SK-N-SH (cell line): ENCODE measurements at regions not wholly inside any gene's neighbourhood (a gene's known extent, or its start where the extent isn't known, plus 50 kb on each side); places are given as distances from the start of the nearest gene placed in this dataset.

Experiments
- CTCF ChIA-PET: fragments of 300-600, 350-600 bp; formaldehyde crosslinking; extraction: SDS; loops from one replicate; lab custom pipeline; 2021; lab: Yijun Ruan, JAX
- POLR2A ChIA-PET: fragments of 350-600 bp; sonication (Branson Sonifier 250); formaldehyde crosslinking; extraction: SDS; loops from one replicate; lab custom pipeline; 2020; ENCODE audit warnings: antibody characterized with exemption, inconsistent platforms; lab: Yijun Ruan, JAX
- DNase-seq: peaks from one replicate; pipeline ENCODE4 v3.0.0; 2012
- H2AFZ ChIP-seq: fragments of 200-600 bp; sonication (generic); 2 replicates; pipeline ENCODE4 v1.8.1; 2016; ENCODE audit warnings: antibody characterized with exemption, mild to moderate bottlenecking, low read depth
- H3F3A ChIP-seq: fragments of 200-600 bp; sonication (generic); replicated peaks from 2 replicates; pipeline ENCODE3; 2016; ENCODE audit warnings: antibody characterized with exemption, mild to moderate bottlenecking; ENCODE audit not compliant: insufficient read depth
- H3K27ac ChIP-seq, 2 experiments: fragments of 200-500 bp in 1 of 2; fragments of 200-600 bp in 1 of 2; sonication (Bioruptor generic) in 1 of 2; sonication (generic), shearing (Covaris generic) in 1 of 2; 2 replicates each; pipeline versions ENCODE4 v1.5.1 to v1.6.1; 2014 to 2016; ENCODE audit warnings: low read depth in 2 of 2, inconsistent platforms in 1 of 2, low read length in 1 of 2, mild to moderate bottlenecking in 1 of 2, mixed read lengths in 1 of 2
- H3K27me3 ChIP-seq: fragments of 200-600 bp; sonication (generic), shearing (Covaris generic); 2 replicates; pipeline ENCODE4 v1.6.1; 2016; ENCODE audit warnings: mixed run types; ENCODE audit not compliant: insufficient read depth
- H3K36me3 ChIP-seq, 2 experiments: fragments of 200-500 bp in 1 of 2; fragments of 200-600 bp in 1 of 2; sonication (Bioruptor generic) in 1 of 2; sonication (generic) in 1 of 2; replicated peaks in 1 of 2; 2 replicates each; pipeline versions ENCODE3 to v1.5.1; 2014 to 2016; ENCODE audit warnings: low read length in 1 of 2, mild to moderate bottlenecking in 1 of 2; ENCODE audit not compliant: insufficient read depth in 2 of 2, control insufficient read depth in 1 of 2
- H3K4me1 ChIP-seq, 2 experiments: fragments of 200-500 bp in 1 of 2; fragments of 200-600 bp in 1 of 2; sonication (Bioruptor generic) in 1 of 2; sonication (generic), shearing (Covaris generic) in 1 of 2; 2 replicates each; pipeline versions ENCODE4 v1.5.1 to v1.6.1; 2014 to 2016; ENCODE audit warnings: low read depth in 1 of 2, low read length in 1 of 2, mixed run types in 1 of 2; ENCODE audit not compliant: insufficient read depth in 2 of 2, control insufficient read depth in 1 of 2
- H3K4me2 ChIP-seq: fragments of 200-600 bp; sonication (generic), shearing (Covaris generic); 2 replicates; pipeline ENCODE4 v1.6.1; 2017; ENCODE audit warnings: mixed run types
- H3K4me3 ChIP-seq, 2 experiments: fragments of 200-500 bp in 1 of 2; fragments of 200-600 bp in 1 of 2; sonication (Bioruptor generic) in 1 of 2; sonication (generic), shearing (Covaris generic) in 1 of 2; 2 replicates each; pipeline versions ENCODE4 v1.5.1 to v1.8.1; 2014 to 2016; ENCODE audit warnings: low read depth in 2 of 2, inconsistent platforms in 1 of 2, low read length in 1 of 2, mild to moderate bottlenecking in 1 of 2, mixed read lengths in 1 of 2, moderate library complexity in 1 of 2
- H3K79me2 ChIP-seq: fragments of 200-600 bp; sonication (generic); 2 replicates; pipeline ENCODE4 v1.8.1; 2017; ENCODE audit warnings: mild to moderate bottlenecking; ENCODE audit not compliant: insufficient read depth
- H3K9ac ChIP-seq: fragments of 200-600 bp; sonication (generic); 2 replicates; pipeline ENCODE4 v1.6.1; 2017; ENCODE audit warnings: mixed run types
- H3K9me2 ChIP-seq: fragments of 200-600 bp; sonication (generic); 2 replicates; pipeline ENCODE4 v1.6.1; 2017; ENCODE audit warnings: mixed run types
- H3K9me3 ChIP-seq: fragments of 200-600 bp; sonication (generic); 2 replicates; pipeline ENCODE4 v1.6.1; 2017; ENCODE audit warnings: mixed run types, mild to moderate bottlenecking, moderate library complexity
- H4K20me1 ChIP-seq: fragments of 200-600 bp; sonication (generic); 2 replicates; pipeline ENCODE4 v1.6.1; 2017; ENCODE audit warnings: mild to moderate bottlenecking, mixed run types; ENCODE audit not compliant: insufficient read depth
- ELF1 ChIP-seq: IDR thresholded peaks from 2 replicates; pipeline ENCODE4 v1.4.0; 2012
- EP300 ChIP-seq, 2 experiments: IDR thresholded peaks; 2 replicates each; pipeline versions ENCODE4 v1.4.0 to v1.6.1; 2012; ENCODE audit warnings: borderline replicate concordance in 1 of 2, low read depth in 1 of 2, low read length in 1 of 2
- EZH2phosphoT487 ChIP-seq: fragments of 200-600 bp; sonication (generic); IDR thresholded peaks from 2 replicates; pipeline ENCODE4 v1.6.1; 2017; ENCODE audit warnings: low read depth, mixed run types, mild to moderate bottlenecking, antibody characterized with exemption, moderate library complexity, borderline replicate concordance
- FOSL2 ChIP-seq: IDR thresholded peaks from 2 replicates; pipeline ENCODE4 v1.4.0; 2012; ENCODE audit warnings: low read depth, mild to moderate bottlenecking, moderate library complexity, borderline replicate concordance
- GABPA ChIP-seq: IDR thresholded peaks from 2 replicates; pipeline ENCODE4 v1.4.0; 2012; ENCODE audit warnings: low read depth, mild to moderate bottlenecking
- GATA2 ChIP-seq: sonication (generic); formaldehyde crosslinking; IDR thresholded peaks from 2 replicates; pipeline ENCODE4 v1.5.0; 2020; ENCODE audit warnings: mild to moderate bottlenecking, missing genetic modification reagents
- MAX ChIP-seq: IDR thresholded peaks from 2 replicates; pipeline ENCODE4 v1.4.0; 2012; ENCODE audit warnings: low read depth
- MEF2A ChIP-seq: IDR thresholded peaks from 2 replicates; pipeline ENCODE4 v1.4.0; 2012; ENCODE audit warnings: low read depth, borderline replicate concordance
- MXI1 ChIP-seq: IDR thresholded peaks from 2 replicates; pipeline ENCODE4 v1.6.1; 2012; ENCODE audit warnings: mild to moderate bottlenecking, low read depth, low read length, improper control_type of control experiment
- POLR2AphosphoS5 ChIP-seq: IDR thresholded peaks from 2 replicates; pipeline ENCODE4 v1.6.1; 2012; ENCODE audit warnings: low read depth, low read length
- REST ChIP-seq: IDR thresholded peaks from 2 replicates; pipeline ENCODE4 v1.6.1; 2012; ENCODE audit warnings: mild to moderate bottlenecking, low read depth, low read length, moderate library complexity
- SIN3A ChIP-seq: IDR thresholded peaks from 2 replicates; pipeline ENCODE4 v1.6.1; 2012; ENCODE audit warnings: low read depth, mild to moderate bottlenecking, low read length, moderate library complexity, borderline replicate concordance
- USF2 ChIP-seq: fragments of 150-350 bp; IDR thresholded peaks from 2 replicates; pipeline ENCODE4 v1.6.1; 2017; ENCODE audit warnings: antibody characterized with exemption, low read length, low read depth, borderline replicate concordance
- YY1 ChIP-seq: IDR thresholded peaks from 2 replicates; pipeline ENCODE4 v1.4.0; 2012; ENCODE audit warnings: low read depth, mild to moderate bottlenecking
- ZBTB33 ChIP-seq: IDR thresholded peaks from 2 replicates; pipeline ENCODE4 v1.4.0; 2012; ENCODE audit warnings: low read depth, borderline replicate concordance
- WGBS: methylation state at CpG from one replicate; pipeline ENCODE4 v1.1.6; 2017; ENCODE audit warnings: low lambda C conversion rate; 5-methylcytosine and 5-hydroxymethylcytosine counted together

- Histone ChIP-seq H3K36me3 (no peaks in the 10 kb centered on the region), H3K27me3 (no peaks in the 10 kb centered on the region), H3K4me1 (no peaks in the 10 kb centered on the region), H4K20me1 (no peaks in the 10 kb centered on the region), H3K9ac (no peak overlapping the region), H3K9me3 (no peaks in the 10 kb centered on the region), H3K4me3 (no peak overlapping the region), H3K79me2 (no peaks in the 10 kb centered on the region), H3K9me2 (no peaks in the 10 kb centered on the region), H2AFZ (no peak overlapping the region), H3K4me2 (no peak overlapping the region), H3F3A (no peaks in the 10 kb centered on the region), H3K27ac (no peak overlapping the region)
- DNase-seq, result no peak
- 33% methylated on average over 4 of the region's 4 CpGs for WGBS
- ChIA-PET CTCF (no interaction called here), POLR2A (no interaction called here)
- no peak for TF ChIP-seq SIN3A
- TF ChIP-seq MXI1, result no peak
- no peak for TF ChIP-seq FOSL2
- no peak for TF ChIP-seq EZH2phosphoT487
- no peak for TF ChIP-seq REST
- no peak for TF ChIP-seq ZBTB33
- no peak for TF ChIP-seq GATA2 (CRISPR knock-in tag)
- no peak for TF ChIP-seq GABPA
- TF ChIP-seq YY1, result no peak
- no peak for TF ChIP-seq USF2
- no peak for TF ChIP-seq EP300 (IDR thresholded peaks at IDR 0.05; ENCODE audit: borderline replicate concordance in 1 of 2, low read depth in 1 of 2, low read length in 1 of 2)
- no peak for TF ChIP-seq POLR2AphosphoS5
- no peak for TF ChIP-seq MEF2A
- no peak for TF ChIP-seq MAX
- TF ChIP-seq ELF1, result no peak
These were observed 583.4 kb upstream of the SGO1 start for GRCh38 chr3:20769430-20769829.
